ENCODE measurements at regions not wholly inside any gene's neighbourhood (a gene's known extent, or its start where the extent isn't known, plus 50 kb on each side); places are given as distances from the start of the nearest gene placed in this dataset.

DNA sequence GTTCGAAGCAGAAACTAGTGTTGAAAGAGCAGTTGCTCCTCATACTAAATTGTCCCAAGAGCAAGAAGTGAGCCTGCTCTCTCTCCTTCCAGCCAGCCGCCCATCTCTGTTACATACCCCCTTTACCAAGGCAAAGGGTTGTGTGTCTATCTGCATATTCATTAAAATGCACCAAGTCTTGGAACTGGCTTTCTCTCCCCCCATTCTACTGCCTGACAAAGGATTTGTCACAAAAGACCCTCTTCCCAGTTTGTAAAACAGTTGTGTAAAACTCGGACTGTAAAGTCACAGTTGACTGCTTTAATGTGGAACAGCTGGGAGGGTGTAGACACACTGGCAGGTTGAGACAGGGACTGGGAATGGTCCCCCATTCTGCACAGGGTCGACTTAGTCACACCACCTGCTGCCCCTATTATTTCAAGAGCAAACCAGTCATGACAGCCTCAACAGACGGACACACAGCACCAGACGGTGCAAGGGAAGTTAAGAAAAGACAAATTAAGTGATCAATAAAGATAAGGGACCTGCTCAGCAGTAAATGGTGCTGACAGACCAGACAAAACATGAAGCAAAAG is 60.0 kb upstream of the HTATIP2 start:
- Histone ChIP-seq H3K9ac (ENCODE audit: low read depth in 1 of 2, low read length in 2 of 2) (no peak overlapping the region), H3K9me3 (ENCODE audit: control insufficient read depth in 4 of 4, low read length in 3 of 4) (no peaks in the 10 kb centered on the region), H3K27me3 (ENCODE audit: control insufficient read depth in 4 of 4, insufficient read depth in 4 of 4, low read length in 3 of 4) (peaks cover 0 to 7% (median under 1%) of the 10 kb centered on the region in 4 donors), H3K27ac (ENCODE audit: low read depth in 1 of 2, low read length in 2 of 2) (no peak overlapping the region), H3K4me1 (ENCODE audit: control insufficient read depth in 4 of 4, insufficient read depth in 4 of 4, low read length in 3 of 4) (no peaks in the 10 kb centered on the region), H3K4me3 (ENCODE audit: low read depth in 1 of 3, low read length in 3 of 3) (no peak overlapping the region), H3K36me3 (ENCODE audit: control insufficient read depth in 4 of 4, insufficient read depth in 3 of 4, low read depth in 1 of 4, low read length in 3 of 4) (no peaks in the 10 kb centered on the region)
- 60% methylated on average over 6 of the region's 6 CpGs for WGBS
- TF ChIP-seq YY1 (IDR thresholded peaks at IDR 0.05) (no peak), EGR1 (IDR thresholded peaks at IDR 0.05; ENCODE audit: low read depth in 2 of 2) (no peak), JUND (IDR thresholded peaks at IDR 0.05) (no peak), TAF1 (conservative IDR thresholded peaks at IDR 0.05) (no peak), SP1 (IDR thresholded peaks at IDR 0.05) (no peak), RXRA (IDR thresholded peaks at IDR 0.05) (no peak), NR2F2 (IDR thresholded peaks at IDR 0.05) (no peak), FOXA2 (IDR thresholded peaks at IDR 0.05) (no peak)
- TF ChIP-seq, protein P1, sequence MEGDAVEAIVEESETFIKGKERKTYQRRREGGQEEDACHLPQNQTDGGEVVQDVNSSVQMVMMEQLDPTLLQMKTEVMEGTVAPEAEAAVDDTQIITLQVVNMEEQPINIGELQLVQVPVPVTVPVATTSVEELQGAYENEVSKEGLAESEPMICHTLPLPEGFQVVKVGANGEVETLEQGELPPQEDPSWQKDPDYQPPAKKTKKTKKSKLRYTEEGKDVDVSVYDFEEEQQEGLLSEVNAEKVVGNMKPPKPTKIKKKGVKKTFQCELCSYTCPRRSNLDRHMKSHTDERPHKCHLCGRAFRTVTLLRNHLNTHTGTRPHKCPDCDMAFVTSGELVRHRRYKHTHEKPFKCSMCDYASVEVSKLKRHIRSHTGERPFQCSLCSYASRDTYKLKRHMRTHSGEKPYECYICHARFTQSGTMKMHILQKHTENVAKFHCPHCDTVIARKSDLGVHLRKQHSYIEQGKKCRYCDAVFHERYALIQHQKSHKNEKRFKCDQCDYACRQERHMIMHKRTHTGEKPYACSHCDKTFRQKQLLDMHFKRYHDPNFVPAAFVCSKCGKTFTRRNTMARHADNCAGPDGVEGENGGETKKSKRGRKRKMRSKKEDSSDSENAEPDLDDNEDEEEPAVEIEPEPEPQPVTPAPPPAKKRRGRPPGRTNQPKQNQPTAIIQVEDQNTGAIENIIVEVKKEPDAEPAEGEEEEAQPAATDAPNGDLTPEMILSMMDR (IDR thresholded peaks at IDR 0.05; ENCODE audit: low read depth, low read length, missing input control) = no peak
- TF ChIP-seq, protein P2, sequence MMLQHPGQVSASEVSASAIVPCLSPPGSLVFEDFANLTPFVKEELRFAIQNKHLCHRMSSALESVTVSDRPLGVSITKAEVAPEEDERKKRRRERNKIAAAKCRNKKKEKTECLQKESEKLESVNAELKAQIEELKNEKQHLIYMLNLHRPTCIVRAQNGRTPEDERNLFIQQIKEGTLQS (IDR thresholded peaks at IDR 0.05) = no peak
- TF ChIP-seq, protein P3, sequence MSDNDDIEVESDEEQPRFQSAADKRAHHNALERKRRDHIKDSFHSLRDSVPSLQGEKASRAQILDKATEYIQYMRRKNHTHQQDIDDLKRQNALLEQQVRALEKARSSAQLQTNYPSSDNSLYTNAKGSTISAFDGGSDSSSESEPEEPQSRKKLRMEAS (IDR thresholded peaks at IDR 0.05) = no peak
- TF ChIP-seq, protein P4, sequence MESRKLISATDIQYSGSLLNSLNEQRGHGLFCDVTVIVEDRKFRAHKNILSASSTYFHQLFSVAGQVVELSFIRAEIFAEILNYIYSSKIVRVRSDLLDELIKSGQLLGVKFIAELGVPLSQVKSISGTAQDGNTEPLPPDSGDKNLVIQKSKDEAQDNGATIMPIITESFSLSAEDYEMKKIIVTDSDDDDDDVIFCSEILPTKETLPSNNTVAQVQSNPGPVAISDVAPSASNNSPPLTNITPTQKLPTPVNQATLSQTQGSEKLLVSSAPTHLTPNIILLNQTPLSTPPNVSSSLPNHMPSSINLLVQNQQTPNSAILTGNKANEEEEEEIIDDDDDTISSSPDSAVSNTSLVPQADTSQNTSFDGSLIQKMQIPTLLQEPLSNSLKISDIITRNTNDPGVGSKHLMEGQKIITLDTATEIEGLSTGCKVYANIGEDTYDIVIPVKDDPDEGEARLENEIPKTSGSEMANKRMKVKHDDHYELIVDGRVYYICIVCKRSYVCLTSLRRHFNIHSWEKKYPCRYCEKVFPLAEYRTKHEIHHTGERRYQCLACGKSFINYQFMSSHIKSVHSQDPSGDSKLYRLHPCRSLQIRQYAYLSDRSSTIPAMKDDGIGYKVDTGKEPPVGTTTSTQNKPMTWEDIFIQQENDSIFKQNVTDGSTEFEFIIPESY (IDR thresholded peaks at IDR 0.05) = no peak
- DNase-seq (ENCODE audit: low spot score) = no peak

DNA sequence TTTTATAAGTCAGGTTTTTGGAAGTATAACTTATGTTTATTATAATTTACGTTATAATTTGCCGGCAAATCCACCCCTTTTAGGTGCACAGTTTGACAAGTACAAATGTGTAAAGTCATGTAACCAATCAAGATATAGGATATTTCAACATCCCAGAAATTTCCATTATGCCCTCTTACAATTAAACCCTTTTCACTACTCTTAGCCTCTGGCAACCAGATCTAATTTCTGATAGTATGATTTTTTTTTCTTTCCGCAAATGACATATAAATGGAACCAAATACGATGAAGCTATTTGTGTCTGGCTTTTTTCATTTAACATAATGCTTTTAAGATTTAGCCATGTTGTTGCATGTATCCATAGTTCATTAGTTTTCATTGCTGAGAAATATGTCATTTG is 69.5 kb upstream of the HTATIP2 start:
- DNase-seq (ENCODE audit: low spot score) = no peak
- no peak for TF ChIP-seq GABPA (IDR thresholded peaks at IDR 0.05 in 1 of 2, conservative IDR thresholded peaks at IDR 0.05 in 1 of 2)
- TF ChIP-seq HNF4A (conservative IDR thresholded peaks at IDR 0.05) = no peak
- TF ChIP-seq, protein P1 (IDR thresholded peaks at IDR 0.05; ENCODE audit: low read depth, low read length, missing input control) = no peak
- TF ChIP-seq, protein P4 (IDR thresholded peaks at IDR 0.05) = no peak
- no peak for TF ChIP-seq HNF4G (IDR thresholded peaks at IDR 0.05)
- TF ChIP-seq, protein P3 (IDR thresholded peaks at IDR 0.05) = no peak
- TF ChIP-seq RXRA (IDR thresholded peaks at IDR 0.05) = no peak
- TF ChIP-seq TAF1 (conservative IDR thresholded peaks at IDR 0.05) = no peak
- TF ChIP-seq, protein P2 (IDR thresholded peaks at IDR 0.05) = no peak
- TF ChIP-seq RAD21 (IDR thresholded peaks at IDR 0.05) = no peak
- TF ChIP-seq SP1 (IDR thresholded peaks at IDR 0.05) = no peak
- TF ChIP-seq, protein P5, sequence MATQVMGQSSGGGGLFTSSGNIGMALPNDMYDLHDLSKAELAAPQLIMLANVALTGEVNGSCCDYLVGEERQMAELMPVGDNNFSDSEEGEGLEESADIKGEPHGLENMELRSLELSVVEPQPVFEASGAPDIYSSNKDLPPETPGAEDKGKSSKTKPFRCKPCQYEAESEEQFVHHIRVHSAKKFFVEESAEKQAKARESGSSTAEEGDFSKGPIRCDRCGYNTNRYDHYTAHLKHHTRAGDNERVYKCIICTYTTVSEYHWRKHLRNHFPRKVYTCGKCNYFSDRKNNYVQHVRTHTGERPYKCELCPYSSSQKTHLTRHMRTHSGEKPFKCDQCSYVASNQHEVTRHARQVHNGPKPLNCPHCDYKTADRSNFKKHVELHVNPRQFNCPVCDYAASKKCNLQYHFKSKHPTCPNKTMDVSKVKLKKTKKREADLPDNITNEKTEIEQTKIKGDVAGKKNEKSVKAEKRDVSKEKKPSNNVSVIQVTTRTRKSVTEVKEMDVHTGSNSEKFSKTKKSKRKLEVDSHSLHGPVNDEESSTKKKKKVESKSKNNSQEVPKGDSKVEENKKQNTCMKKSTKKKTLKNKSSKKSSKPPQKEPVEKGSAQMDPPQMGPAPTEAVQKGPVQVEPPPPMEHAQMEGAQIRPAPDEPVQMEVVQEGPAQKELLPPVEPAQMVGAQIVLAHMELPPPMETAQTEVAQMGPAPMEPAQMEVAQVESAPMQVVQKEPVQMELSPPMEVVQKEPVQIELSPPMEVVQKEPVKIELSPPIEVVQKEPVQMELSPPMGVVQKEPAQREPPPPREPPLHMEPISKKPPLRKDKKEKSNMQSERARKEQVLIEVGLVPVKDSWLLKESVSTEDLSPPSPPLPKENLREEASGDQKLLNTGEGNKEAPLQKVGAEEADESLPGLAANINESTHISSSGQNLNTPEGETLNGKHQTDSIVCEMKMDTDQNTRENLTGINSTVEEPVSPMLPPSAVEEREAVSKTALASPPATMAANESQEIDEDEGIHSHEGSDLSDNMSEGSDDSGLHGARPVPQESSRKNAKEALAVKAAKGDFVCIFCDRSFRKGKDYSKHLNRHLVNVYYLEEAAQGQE (IDR thresholded peaks at IDR 0.05) = no peak
- no peak for TF ChIP-seq JUND (IDR thresholded peaks at IDR 0.05)
- TF ChIP-seq FOXA1 (IDR thresholded peaks at IDR 0.05) = no peak
- TF ChIP-seq NR2F2 (IDR thresholded peaks at IDR 0.05) = no peak
- no peak for TF ChIP-seq YY1 (IDR thresholded peaks at IDR 0.05)
- TF ChIP-seq FOXA2 (IDR thresholded peaks at IDR 0.05) = no peak
- WGBS = 87% methylated on average over 4 of the region's 4 CpGs
- no peaks in the 10 kb centered on the region for H3K9me3 ChIP-seq (ENCODE audit: control insufficient read depth in 4 of 4, low read length in 3 of 4)
- no peak overlapping the region for H3K9ac ChIP-seq (ENCODE audit: low read depth in 1 of 2, low read length in 2 of 2)
- no peak overlapping the region for H3K4me3 ChIP-seq (ENCODE audit: low read depth in 1 of 3, low read length in 3 of 3)
- no peak overlapping the region for H3K27ac ChIP-seq (ENCODE audit: low read depth in 1 of 2, low read length in 2 of 2)
- H3K36me3 ChIP-seq (ENCODE audit: control insufficient read depth in 4 of 4, insufficient read depth in 3 of 4, low read depth in 1 of 4, low read length in 3 of 4) = no peaks in the 10 kb centered on the region
- no peaks in the 10 kb centered on the region for H3K4me1 ChIP-seq (ENCODE audit: control insufficient read depth in 4 of 4, insufficient read depth in 4 of 4, low read length in 3 of 4)
- H3K27me3 ChIP-seq (ENCODE audit: control insufficient read depth in 4 of 4, insufficient read depth in 4 of 4, low read length in 3 of 4) = no peaks in the 10 kb centered on the region

All from liver (tissue), 8 donors.